ENCODE measurements at regions not wholly inside any gene's neighbourhood (a gene's known extent, or its start where the extent isn't known, plus 50 kb on each side); places are given as distances from the start of the nearest gene placed in this dataset.

DNA sequence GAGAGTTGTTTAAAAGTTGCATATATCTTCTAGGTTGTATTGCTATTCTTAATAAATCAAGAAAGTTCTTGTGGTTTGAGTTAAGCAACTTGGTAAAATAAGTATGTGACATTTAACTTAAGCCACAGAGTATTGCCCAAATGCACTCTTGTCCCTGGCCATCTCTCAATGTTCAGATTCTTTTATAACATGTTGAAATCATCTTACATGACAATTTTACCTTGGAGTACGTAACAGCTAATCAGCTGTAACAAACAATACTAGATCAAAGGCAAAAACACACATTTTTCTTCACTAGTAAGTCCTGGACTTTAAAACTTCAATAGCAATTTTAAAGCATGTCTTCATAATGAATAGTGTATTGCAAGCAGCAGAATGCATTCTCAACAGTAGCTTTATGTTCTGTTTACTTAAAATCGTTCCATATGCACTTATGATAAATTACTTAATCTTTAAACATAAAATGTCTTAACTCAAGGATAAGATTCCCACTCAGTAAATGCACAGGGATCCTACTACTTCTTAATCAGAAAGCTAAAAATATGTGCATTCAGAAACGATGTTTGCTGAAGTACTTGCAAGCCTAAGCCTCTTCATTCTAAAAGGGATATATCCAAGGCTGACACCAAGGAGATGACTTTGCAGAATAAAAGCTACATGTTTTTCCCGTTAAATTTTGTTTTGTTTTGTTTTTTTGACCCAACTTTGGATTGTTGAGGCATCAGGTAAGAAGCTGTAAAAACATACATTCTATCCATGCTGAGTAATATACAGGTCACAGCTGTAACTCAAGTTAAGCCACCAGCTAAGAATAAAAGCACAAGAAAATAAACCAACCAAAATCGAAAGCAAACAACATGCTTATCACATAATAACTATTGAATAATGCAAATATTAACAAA is 86.1 kb upstream of the NFIB start:
- no peak for DNase-seq (ENCODE audit: low read depth in 2 of 2)

DNA sequence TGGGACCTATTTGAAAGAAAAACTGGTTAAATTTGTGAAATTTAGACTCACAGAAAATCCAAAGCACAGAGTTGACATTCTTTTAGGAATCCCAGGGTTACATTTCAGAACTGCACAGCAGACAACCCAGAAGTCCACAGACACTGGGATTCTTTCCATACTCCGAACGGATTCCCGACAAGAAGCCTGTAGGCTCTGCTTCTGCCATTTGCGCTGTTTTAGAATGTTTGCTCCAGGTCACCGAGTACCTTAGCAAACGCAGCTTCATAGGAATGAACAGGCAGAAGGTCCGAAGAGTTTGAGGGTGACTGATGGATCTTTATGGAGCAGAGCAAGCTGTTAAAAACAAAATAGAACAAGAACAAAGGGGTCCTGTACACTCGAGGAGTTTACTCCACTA is 84.5 kb upstream of the NFIB start:
- DNase-seq (ENCODE audit: low read depth in 2 of 2) = no peak

DNA sequence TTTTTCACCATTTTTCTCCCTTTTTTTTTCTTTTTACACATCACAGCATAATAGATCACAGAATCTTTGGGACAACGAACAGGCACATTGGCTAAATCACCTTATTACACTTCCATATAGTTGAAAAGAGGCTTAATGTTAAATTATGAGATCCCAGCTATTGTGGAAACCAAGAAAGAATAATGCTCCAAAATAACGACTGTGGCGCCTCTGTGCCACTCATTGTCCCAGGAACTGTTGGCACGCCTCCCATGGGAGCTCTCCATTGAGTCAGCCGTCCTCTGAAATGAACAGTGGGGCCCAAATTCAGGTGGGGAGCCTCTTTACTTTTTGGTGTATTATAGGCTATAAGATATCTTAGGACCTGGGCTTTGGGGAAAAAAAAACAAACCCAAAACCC is 82.2 kb upstream of the NFIB start:
- no peak for DNase-seq (ENCODE audit: low read depth in 2 of 2)

DNA sequence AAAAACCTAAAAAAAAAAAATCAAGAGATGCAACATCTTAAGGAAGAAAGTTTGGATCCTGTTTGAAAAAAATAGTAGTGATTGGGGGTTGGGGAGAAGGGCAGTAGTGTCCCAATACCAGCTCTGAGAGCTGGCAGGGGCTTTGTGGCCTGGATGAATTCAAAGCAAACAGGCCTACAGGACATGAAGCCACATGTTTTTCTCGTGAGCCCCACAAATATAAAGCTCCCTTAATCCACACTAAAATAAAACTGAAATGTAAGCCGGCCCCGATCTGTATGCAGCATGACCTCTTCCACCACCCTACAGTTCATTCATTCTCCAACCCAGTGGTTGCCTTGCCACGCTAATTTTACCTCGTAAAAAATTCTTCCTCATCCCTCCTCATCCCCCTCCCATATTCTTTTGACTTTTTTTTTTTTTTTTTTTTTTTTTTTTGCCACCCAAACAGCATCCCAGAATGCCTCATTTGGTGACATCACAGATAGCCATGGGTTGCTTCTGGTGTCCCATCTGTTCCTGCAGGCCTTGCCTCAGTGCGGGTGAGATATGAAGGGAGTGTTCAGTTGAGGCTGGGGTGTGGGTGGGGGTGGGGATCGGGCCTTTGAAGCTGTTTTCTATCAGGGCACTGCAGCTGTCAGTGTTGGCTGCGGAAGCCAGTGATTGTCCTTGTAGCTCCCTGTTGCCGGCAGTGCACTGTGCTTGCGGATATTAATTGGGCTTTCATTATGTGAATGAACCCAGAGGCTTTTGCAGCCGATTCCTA is 81.6 kb upstream of the NFIB start:
- no peak for DNase-seq (ENCODE audit: low read depth in 2 of 2)

DNA sequence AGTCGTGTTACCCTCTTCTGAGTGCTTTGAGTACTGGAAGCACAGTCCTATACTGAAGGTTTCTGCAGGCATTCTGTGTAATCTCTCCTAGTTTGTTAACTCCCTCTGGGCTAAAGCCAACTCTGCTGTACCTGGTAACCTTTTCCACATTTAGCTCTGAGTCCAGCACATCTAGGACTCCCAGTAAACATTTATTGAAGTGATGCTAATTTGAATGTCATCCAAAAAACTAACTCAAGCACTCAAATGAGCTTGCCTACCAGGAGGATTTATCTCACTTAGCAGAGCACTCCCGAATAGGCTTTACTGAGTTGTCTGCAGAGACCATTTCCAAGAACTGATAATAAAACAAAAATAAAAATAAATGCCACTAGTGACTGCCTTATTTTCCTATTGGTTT is 79.5 kb upstream of the NFIB start:
- no peak for DNase-seq (ENCODE audit: low read depth in 2 of 2)

DNA sequence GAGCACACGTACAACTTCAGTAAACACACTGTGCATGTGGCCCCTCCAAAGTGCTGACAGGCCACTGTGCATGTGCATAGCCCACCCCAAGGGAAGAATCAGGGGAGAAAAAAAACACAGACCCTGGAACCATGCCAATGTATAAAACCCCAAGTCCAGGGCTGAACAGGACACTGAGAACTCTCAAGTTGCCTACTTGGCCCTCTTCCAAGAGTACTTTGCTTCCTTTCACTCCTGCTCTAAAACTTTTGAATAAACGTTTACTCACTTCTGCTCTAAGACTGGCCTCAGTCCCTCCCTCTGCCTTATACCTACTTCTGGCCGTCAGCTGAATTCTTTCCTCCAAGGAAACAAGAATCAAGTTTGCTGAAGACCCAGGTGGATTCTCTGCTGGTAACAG is 77.7 kb upstream of the NFIB start:
- DNase-seq (ENCODE audit: low read depth in 2 of 2) = no peak

DNA sequence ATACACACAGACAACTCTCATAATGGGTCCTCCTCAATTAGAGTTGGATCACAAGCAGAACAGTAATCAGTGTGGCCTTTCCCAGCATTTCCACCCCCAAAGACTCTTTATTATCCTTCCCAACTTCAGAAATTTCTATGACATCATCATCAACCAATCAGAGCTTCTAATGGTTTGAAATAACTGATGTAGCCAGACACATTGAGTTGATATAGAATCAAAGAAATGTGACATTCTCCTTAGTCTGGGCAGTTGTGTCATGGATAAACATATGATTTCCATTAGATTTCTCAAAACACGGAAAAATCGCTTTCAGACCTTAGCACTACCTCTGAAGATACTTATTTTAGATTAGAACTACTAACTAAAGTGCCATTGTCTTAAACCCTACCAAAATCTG is 75.7 kb upstream of the NFIB start:
- no peak for DNase-seq (ENCODE audit: low read depth in 2 of 2)

DNA sequence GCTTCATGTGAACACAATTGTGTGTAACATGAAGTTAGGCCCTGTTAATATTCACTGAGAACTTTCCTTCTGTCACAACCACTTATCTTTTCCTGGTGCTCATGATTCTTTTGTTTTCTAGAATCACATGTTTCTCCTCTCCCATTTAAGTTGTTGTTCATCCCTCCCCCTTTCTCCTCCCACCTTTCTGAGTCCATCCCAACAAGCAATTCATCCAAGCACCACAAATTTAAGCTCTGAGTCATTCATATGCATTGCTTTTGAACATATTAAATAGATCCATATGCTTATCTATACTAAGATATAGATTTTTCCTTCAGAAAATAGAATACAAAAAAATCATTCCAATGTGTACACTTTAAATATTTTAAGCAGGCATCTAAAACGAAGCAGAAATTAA is 75.2 kb upstream of the NFIB start:
- no peak for DNase-seq (ENCODE audit: low read depth in 2 of 2)

DNA sequence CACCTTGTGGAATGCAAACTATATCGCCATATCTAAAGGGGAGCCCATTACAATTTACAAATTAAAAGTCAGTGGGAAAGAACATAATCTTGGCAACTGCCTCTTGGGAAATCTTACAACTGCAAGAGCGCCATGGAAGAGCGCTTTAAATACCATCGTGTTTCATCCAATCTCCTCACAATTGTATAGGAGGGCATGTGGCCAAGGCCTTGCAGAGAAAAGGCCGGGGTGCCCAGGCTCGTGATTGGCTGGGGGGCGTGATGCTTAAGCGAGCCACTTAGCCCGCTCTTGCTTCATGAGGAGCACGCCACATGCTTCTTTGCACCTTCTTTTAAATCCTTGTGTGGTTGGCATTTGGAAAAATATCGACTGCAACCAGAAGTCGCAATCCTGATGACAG is 69.8 kb upstream of the NFIB start:
- DNase-seq (ENCODE audit: low read depth in 2 of 2) = no peak

DNA sequence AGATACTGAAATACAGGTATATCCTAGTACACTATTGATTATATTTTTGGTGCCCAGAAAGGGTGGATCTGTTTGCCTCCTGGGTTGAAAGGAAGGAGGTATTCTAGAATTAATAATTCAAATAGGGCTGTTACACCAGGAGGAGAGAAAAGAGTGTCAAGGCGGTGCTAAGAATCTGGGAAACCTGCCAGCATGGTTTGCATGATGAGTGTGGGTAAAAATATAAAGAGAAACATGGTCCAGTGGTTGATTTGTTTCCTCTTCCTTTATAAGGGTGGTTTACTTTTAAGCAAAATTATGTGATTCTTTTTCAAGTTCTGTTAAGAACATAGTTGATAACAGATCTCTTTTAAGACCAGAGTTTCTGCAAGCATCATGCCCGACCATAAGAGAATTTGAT is 69.4 kb upstream of the NFIB start:
- DNase-seq (ENCODE audit: low read depth in 2 of 2) = no peak

DNA sequence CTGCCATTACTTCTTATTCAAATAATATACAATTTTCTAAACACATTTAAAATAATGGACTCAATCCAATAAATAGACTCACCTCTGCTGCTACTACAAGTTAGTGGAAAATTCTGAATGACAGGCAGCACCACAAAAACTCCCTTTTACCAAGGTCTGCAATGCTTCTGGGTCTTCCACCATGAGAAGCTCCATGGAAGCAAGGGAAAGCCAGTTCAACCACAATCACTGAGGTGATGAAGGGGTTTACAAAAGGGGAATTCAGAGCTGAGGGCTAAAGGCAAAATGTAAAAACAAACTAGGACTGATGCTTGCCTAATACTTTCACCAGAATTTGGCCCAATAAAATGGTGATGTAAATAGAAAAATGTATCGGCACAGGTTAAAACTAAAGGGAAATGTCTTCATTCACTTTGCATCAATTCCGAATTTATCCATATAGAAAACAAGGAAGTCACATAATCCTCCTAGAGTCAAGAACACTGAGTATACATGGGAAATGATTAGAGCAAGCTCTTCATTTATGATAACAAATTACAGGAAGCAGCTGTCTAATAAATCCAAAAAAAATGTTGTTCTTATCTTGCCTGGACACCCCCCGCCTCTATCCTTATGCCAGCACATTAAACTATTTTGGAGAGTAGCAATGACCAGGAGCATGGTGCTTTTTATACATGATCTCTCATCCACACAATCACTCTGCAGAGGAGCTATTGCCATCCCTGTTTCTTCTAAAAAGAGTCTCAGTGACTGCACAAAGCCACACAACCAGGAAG is 66.3 kb upstream of the NFIB start:
- no peak for DNase-seq (ENCODE audit: low read depth in 2 of 2)

DNA sequence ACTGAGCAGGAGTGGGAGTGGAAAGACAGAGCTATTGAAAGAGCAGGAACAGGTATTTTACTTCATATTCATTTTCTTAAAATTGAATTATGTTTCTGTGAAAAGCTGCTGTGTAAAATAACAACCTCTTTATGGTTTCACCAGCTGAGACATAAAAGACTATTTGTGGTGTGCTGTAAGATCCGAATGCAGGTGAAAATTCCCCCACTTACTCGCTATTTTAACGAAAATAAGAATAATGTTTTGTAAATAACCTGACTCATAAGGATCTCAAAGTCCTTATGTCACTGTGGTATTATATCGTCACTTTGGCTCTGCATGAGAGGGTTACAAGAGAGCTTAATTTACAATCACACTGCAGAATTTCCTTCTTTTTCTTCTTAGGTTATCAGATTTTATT is 65.3 kb upstream of the NFIB start:
- no peak for DNase-seq (ENCODE audit: low read depth in 2 of 2)

DNA sequence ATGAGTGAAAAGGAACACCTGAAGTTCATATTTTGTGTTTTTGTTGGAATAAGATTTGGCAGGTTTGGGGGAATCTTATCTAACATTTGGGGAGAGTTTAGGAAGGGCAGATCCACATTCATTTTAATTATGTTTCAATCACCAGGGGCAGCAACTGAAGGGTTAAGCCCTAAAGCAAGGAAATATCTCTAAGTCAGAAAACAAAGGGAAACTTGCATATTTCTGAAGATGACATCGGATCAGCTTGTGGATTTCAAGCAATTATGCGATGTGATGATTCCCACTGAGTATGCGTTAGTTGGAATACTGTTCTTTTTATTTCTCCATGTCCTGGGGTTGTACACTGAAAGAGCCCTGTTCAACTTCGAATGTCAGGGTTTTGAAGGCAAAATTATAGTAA is 59.8 kb upstream of the NFIB start:
- no peak for DNase-seq (ENCODE audit: low read depth in 2 of 2)

DNA sequence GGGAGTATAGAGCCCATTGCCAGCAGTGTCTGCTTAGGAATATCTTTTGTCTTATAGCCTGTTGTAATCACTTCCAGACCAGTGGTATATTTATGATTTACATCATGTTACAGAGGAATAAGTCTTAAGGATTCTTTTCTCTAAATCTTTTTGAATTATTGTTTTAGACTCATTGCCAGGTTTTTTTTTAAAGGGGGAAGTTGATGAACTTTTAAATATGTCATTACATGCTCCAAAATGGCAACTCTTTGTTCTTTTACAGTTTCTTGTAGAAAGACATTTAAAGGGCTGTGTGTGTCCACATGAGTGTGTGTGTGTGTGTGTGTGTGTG is 59.4 kb upstream of the NFIB start:
- no peak for DNase-seq (ENCODE audit: low read depth in 2 of 2)

DNA sequence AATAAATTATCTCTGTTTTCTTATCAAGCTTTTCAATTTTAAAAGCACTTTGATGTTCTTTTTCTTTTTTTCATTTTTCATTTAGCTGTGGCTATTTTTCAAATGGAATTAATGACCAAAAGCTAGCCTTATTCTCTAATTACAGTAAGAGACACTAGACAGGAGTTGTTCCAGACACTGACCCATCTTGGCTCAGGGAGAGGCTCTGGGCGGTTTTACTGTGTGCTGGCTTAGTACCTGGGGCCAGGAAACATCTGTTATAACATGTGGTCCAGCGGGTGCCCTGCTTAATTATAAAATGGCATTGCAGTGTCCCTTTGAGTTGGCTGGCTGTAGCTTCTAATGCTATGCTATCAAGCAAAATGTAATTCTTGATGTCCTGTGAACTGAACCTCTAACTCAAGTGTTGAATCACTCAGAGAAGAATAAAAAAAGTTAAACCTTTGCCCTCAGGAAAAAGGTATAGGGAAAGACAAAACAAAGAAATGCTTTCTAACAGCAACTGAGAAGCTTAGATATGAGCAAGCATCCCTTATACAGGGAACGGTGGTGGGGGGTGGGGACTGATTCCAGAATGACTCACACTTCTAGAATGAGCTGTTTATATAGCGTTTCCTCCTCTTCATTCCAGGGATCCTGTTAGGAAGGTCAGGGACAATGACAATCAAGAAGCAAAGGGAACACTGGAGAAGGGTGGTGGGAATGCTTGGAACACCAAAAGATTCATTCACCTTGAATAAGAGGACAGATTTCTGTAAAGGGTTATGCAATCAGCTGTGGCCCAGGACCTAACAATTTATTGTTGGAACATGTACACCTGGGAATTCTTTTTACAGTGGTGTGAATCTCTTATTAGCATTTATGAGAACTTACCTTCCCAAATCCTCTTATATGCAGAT is 58.7 kb upstream of the NFIB start:
- DNase-seq (ENCODE audit: low read depth in 2 of 2) = no peak

DNA sequence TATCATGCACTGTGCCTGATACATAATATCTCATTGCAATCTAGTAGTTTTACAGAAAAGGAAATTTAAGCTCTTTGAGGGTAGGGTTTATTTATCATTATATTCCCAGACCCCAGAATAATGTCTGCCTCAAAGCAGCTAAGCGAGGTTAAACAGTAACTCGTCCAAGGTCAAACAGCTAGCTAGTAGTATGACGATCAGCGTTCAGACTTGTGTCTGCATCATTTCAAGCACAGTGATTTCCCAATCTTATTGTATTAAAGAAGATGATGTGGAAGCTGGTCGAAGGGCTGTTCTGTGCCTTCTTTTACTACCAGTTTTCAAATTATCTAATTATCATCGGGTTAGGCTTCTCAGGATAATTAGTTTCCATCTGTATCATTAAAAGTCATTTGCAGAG is 55.1 kb upstream of the NFIB start:
- no peak for DNase-seq (ENCODE audit: low read depth in 2 of 2)

DNA sequence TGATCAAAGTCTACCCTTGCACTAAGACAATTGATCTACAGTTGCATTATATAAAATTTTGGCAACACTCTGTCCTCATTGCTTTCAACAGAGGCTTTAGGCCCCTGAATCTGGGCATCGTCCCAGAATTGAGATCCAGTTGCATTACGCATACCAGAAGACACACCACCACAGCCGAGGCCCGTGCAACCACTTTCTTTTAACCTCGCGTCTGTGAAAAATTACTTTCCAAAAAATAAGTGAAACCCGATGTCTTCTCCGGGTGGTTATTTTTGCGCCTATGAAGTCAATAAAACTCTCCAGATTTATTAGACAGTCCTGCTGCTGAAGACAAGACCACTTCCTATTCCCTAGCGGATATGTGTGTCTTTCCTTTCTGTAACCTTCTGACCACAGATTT is 52.1 kb upstream of the NFIB start:
- no peak for DNase-seq (ENCODE audit: low read depth in 2 of 2)

DNA sequence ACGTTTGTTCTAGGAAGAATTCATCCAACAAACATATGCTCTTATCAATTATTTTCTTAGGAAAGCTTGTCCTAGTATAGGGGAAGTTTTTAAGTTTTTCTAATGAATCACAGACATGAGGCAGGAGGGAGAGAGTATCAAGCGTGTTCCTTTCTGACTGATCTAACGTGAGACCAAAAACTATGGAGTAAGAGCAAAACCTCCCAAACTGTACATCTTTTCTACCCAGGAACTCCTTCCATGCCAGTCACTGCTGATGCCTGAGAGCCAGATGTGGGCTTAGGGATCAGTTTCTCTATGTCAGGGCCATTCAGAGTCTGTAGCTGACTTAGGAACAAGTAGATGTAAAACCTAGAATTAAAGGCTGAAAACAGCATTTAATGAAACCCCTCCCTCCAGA is 51.7 kb upstream of the NFIB start:
- DNase-seq (ENCODE audit: low read depth in 2 of 2) = no peak

Measured in stimulated activated CD4-positive, alpha-beta T cell treated with anti-CD3 and anti-CD28 coated beads, Interleukin-1b, Interleukin-23, amount 100 ng/mL, for 4 hours (primary cell).